ENCODE measurements at regions not wholly inside any gene's neighbourhood (a gene's known extent, or its start where the extent isn't known, plus 50 kb on each side); places are given as distances from the start of the nearest gene placed in this dataset.
"Not testable (repeated sequence)": the region's sequence is repeated elsewhere in the genome, so short reads cannot be mapped to it uniquely, and the experiment has no call there.

DNA sequence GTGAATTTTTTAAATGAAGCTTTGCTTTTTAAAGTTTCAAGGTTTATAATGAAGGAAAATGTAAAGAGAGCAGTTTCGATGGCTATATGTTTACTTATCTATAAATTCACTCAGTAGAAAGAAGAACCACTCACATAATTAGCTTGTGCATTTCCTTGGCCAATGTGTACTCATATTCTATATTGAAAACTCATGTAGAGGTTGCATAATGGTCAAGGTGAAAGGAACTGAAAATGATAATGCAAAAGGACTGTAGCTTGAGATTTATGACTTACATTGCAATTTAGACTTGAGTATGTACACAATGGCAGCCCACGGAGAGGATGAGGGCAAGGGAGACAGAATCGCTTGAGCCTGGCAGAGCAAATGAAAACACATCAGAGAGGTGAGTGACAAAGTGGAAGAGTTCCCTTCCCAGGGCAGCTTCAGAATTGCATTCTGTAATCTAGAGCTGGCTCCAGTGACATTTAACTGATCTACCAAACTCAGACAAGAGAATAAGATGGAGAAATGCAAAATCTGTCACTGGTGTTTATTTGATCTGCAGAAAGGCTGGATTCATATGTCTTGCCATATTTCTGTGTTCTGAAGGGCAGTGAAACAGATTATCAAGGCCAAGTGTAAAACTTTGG lies 191.8 kb downstream of the TMEM200A start:
- DNase-seq, result no peak

DNA sequence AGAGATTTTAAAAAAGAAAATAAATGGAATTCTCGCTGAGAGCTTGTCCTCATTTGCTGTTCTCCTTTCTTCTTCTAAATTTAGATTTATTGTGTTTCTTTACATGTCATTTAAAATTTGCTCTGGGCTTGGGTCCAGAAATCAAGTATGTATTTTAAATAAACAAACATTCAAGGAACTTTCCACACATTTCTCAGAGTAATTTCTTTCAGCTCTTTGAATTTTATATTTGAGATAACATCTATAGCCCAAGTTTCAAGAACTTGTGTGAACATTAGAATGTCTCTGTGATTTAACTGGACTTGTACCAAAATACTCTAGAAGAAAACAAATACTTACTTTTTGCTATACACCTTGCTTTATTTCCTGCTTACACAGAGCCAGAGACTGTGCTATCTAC lies 192.3 kb downstream of the TMEM200A start:
- no peak for DNase-seq

DNA sequence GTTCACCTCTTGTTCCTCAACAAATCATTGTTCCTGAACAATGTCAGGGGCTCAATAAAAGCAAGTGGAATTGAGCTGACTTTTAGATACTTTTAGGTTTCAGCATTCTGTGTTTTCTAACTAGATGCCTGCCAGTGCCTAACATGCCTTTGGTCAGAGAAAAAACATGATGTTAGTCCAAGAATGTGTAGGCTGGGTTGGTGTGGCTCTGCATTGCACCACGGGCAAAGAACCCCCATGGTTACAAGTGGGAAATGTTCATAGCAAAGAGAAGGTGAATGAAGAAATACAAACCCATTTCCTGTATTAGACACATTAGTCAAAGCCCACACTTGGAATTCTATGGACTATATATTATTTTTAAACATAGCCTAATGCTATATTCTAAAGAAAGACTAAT lies 193.3 kb downstream of the TMEM200A start:
- DNase-seq, result no peak

DNA sequence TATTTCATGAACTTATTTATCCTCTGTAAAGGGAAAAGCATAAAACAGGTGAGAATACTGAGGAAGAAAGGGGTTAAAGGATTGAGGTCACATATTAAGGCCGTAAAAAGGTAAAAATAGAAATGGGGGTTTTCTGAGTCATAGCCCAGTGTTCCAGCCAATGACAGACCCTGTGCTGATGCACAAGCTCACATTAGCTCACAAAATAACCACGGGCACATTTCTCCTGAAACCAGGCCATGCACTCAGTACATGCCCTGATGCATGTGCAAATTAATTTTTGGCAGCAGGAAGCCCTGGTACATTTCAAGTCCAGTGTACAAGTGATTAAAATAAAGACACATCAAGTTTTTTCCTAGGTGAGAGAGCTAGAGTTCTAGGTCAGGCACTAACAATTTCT lies 194.4 kb downstream of the TMEM200A start:
- no peak for DNase-seq

DNA sequence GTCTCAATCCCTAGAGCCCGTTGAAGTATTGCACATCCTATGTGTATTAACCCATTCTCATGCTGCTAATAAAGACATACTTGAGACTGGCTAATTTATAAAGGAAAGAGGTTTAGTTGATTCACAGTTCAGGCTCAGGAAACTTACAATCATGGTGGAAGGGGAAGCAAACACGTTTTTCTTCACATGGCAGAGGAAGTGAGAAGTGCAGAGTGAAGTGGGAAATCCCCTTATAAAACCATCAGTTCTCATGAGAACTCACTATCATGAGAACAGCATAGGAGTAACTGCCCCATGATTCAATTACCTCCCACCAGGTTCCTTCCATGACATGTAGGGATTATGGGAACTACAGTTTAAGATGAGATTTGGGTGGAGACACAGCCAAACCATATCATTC lies 195.3 kb downstream of the TMEM200A start:
- DNase-seq, result not testable (repeated sequence)

DNA sequence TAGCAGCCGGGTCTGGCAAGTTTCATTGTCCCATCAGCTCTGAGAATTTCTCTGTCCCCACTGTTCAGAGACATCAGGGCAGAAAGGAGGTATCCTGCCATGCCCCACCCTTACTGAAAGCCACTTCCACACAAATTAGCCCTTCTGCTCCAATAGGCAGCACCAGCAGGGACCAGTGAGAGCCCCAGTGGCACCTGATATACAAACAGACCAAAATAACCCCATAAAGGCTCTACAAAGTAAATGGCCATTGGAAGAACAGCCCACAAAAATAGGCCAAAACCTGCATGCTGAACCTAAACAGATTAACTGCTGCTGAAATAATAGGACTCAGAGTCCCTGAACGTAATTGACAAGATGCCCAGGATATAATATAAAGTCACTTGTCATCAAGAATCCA lies 199.9 kb downstream of the TMEM200A start:
- no peak for DNase-seq

DNA sequence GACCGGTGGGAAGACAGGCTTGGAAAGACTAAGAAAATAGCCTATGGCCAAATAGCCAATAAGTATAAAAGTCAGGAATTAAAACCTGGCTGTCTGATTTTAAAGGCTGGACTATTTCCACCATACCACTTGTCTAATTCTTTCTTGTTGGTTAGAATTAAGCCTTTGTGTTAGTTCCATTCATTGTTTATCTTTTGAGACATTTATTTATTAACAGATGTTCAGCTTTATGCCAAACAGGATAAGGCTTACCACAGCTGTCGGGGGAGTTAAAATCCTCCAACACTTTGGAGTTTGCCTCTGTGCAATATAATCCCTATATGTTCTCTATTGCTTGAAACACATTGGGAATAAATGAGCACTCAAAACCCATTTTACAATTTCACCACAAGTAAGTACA lies 208.3 kb downstream of the TMEM200A start:
- no peak for DNase-seq

DNA sequence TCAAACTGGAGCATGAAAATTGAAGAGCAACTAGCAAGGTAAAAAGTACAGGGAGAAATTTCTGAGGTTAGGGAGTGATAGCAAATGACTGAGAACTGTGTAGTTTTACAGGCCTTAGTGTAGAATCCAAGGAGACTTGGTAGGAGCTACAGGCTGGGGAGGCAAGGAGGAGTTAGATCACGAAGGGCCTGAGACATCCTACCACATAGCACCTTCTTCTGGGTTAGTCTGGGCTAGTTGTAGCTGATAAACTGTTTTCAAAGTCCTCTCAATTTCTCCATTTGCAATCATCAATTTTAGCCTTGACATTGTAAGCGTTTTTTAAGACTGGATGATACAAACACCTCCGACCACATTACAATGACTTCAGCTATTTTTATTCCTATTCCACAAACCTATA lies 209.7 kb downstream of the TMEM200A start:
- DNase-seq, result no peak

DNA sequence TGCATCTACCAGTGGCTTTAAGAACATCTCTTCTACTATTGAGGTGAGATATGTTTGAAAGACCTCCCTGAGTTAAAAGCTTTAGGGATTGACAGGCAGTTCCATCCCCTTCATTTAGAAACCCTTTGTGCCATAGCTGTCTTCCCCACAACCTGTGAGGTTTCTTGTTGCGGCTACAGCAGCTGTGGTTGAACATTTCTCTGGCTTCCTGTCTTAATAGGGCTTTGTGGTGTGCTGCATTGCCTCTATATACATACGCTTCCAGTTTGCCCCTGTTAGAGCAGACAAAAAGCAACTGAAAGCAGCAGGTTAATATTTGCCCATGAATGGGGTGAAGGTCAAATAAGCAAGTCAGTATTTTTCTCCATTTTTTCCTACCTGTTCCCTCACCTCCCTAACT lies 210.2 kb downstream of the TMEM200A start:
- DNase-seq, result no peak

DNA sequence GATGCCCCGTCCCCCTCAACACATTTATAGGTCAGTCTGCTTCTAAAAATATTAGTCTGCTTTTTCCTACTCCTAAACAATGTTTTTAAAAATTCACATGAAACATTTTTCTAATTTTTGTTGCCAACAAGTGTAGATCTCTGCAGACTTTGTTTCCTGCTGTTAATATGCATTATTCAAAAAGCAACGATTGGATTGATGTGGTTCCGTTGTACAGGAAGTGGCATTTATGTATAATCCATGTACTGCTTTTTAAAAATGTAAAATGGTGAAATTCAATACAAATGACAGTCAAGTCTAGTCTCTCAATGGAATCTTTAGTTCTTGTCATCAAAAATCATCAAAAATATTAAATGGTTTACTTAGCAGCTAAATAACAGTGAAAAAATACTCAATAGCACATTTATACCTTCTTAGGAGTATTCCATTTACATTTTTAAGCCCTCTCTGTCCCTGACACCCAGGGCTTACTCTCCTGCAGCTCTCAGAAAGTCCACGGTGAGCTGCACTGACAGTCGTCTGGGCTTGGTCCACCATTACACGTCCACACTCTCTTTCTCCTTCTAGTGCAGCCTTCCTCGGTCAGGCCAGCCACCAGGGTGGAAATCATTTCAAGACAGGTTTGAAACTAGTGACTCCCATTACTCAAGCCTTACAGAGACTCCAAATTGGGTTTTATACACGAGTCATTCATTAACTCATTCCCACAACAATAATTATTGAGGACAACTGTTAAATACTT lies 211.5 kb downstream of the TMEM200A start:
- DNase-seq, result no peak

DNA sequence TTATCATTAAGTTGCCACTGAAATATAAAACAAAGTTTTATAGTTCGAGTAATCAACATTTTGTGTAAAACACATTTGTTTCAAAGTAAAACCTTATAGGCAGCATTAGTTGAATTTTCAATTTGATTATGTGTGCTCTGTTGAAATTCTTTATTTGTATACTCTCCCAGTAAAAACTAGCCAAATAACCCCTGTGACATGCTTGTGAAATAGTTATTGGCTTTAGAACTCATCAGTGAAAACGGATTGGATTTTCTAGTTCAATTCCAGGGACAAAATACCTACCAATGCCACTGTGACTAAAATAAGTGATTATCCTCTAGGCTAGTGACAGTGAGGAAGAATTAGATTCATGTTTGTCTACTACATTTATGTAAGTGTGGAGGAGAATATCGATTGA lies 212.9 kb downstream of the TMEM200A start:
- no peak for DNase-seq

DNA sequence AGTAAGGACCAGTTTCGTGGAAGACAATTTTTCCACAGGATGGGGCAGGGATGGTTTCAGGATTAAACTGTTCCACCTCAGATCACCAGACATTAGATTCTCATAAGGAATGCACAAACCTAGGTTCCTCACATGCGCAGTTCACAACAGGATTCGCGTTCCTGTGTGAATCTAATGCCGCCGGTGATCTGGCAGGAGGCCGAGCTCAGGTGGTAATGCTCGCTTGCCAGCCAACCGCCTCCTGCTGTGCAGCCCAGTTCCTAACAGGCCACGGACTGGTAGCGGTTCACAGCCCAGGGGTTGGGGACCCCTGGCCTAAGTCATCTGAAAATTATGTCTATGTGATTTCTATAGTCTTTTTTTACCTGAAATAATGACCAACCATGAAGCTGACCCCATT lies 217.5 kb downstream of the TMEM200A start:
- DNase-seq, result no peak

DNA sequence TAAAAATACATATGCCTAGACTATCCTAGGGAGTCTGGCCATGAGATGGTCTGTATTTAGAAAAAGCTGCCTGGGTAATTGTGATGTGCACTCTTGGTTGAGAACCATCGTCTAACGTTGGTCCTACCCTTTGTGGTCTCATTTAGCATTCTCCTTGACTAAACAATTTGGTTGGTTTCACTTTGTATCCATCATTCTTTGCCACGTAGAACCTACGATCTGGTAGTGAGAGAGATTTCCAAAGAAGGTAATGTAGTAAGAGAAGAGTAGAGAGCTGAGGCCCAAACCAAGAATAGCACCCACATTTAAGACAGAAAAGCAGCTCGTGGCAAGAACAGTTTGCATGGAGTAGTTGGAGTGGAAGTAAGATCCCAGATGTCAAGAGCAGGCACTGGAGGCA lies 219.8 kb downstream of the TMEM200A start:
- no peak for DNase-seq

DNA sequence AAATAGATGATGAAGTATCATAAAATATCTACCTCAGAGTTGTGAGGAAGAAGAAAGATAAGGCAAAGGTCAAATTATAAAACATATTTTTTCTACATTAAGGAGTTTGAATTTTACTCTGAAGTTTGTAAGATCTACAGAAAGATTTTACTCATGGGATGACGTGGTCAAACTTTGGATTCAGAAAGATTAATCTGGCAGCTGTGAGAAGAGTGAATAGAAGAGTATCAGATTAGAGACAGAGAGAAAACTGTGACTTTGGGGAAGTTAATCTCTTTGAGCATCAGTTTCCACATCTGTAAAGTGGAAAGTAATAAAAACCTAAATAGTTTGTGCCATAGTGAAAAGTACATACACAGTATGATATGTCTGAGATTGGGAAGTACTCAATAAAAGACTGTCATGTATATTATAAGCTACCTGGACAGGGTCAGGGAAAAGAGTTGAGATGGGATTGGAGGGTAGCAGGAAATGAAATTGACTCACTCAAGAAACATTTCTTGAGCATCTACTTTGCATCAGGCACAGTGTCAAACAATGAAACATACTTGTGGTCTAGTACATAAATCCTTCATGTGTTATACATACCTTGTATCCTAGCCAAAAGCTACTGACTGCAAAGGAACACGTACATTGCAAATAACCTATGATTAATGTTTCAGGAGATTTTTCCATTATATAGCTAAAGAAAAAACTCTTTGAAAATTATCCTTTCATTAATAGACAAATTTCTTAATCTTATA lies 222.1 kb downstream of the TMEM200A start:
- no peak for DNase-seq

DNA sequence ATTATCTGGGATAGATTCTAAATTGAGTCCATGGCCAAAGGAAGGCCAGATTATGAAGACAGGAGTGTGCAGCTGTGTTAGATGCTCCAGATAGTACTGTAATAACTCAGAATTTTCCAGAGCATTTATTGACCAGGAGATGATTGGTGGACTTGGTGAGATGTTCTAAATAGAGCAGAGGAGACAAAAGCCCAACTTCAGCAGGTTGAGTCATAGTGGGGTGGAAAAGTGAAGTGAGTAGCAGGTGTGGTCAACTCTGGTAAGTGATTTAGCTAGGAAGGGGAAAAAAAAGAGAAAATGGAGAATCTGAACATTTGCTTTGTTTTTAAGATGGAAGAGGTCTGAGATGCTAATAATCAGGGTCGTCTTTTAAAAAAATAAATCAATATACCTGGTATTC lies 227.4 kb downstream of the TMEM200A start:
- DNase-seq, result no peak

DNA sequence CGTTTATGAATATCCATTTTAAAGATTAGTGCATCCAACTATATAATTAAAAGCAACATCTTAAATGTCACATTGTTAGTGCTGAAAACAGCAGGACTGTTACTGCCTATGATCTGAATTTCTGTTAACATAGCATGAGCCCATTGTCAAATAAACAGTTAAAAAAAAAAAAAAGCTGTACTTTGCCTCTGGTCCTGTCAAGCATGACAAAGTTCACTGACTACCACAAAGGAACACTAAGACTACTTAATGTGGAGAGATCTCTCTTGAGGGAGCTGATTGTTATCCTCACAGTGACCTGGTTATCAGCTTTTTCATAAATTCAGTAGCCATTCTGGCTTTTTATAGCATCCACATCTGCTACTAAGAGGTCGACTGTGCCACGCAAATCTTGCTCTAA lies 228.1 kb downstream of the TMEM200A start:
- no peak for DNase-seq

DNA sequence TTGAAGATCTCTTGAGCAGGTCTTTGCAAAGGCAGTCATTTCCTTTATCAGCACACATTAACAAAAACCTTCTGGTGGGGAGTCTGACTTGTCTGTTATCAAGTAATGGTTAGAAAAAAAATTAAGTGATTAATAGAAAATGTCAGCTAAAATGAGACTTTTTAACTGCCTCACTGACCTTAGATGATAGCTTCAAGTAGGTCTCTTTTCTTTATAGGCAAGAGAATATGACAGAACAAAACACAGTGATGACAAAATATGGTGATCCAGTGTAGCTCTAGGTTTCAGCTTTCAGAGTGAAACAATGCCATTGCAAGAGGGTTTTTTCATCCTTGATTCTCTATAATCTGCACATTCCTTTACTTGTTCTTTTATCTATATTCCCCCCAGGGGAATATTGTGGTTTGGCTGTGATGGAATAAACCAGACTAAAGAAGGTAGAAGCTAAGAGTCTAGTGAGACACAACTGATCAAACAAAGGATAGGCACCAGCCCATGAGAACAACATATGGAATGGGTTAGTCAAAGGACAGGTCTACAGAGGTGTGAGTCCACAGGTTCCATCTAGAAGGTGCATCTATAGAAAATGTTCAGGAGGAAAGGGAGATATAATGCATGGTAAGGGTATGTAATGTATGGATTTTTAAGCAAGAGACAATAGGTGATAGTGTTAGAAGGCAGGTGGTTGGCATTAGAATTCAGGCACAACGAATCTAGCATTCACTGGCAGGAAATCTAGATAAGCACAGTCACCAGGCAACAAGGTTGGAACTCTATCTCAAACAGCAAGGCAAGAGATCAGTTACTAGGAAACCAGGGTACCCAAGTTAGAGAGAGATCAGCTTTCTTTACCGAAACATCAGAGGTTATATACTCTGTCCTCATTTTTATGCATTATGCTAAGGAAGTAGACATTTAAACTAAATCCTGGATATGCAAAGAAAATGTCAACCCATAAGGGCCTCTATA lies 228.9 kb upstream of the SMLR1 start:
- no peak for DNase-seq

DNA sequence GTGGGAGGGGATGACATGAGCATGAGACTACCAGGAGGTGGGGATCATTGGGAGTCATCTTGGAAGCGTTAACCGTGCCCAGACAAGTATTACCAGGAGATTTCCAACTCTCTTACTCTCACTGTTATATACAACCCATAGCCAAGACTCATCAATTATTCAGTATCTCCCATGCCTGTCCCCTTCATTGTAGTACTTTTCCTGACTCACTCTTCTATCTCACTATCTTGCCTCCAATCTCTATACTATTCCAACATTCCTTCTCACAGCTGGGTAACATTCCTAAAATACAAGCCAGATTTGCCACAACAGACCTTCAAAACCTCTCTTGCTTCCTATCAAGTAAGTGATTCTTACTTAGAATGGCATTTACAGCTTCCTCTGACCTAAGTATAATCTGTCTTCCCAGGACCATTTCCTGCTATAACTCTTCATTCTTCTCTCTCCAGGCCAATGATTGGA lies 226.3 kb upstream of the SMLR1 start:
- DNase-seq, result no peak

DNA sequence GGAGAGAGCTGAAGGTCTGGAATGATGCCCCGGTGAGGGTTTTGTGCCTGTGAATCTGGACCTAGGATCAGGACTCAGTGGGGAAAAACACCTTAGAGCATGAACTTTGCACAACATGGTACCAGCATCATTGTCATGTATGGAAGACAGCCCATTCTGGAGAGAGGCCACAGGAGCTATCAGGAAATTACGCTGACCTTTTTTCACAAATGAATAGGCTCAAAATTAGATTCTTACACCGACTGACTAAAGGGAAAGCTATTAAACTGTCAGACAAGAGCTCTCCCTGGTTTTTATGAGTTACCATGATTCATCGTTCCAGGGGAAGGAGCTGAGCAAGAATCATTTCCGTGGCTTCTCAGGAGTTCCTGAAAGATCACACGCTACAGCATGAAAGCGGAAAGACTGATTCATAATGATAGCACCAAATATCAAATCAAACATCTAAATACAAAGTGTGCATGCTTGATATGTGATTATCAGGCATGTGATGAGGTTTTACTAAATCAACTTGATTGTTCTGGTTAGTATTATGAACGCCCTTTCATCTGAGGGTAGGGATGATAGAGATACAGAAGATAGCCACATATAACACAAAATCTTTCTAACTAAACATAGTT lies 224.9 kb upstream of the SMLR1 start:
- no peak for DNase-seq

DNA sequence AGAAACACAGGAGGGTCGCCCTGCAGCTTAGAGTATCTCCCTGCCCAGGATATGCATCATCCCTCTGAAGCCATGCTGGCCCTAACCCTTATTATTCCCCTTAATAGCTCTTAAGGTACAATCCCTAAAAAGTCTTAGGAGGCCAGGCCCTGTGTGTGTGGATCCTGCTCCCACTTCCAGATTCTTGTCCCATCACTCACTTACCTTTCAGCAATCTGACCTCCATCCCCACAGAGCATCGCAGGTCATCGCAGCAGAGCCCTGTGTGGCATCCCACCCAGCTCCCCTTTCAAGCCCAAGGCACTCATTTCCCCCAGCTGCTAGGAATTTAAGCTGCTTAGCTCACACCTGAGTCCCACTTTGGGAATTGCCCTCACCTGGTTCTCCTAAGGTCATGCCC lies 223.8 kb upstream of the SMLR1 start:
- no peak for DNase-seq

DNA sequence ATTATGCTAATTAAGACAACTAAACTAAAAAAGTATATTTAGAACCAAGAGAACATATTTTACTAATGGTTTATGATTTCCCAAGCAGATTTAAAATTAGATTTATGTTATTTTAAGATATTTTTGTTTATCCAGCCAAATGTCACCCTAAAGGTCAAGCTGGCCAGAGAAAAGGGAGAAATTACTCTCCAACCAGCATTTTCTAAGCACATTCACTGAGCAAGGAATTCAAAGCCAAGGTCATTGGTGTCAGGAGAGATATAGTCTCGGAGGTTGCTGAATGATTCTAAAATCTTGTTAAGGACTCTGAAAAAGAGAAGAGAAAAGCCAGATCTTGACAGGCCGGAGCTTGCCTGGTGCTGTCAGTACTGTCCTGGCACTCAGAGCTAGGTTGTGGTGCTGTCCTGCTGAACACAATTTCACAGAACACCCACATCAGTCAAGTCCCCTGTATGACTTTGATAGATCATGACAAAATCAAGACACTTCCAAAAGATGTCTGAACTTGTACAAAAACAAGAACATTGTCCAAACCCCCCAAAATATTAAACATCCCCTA lies 222.3 kb upstream of the SMLR1 start:
- DNase-seq, result no peak

DNA sequence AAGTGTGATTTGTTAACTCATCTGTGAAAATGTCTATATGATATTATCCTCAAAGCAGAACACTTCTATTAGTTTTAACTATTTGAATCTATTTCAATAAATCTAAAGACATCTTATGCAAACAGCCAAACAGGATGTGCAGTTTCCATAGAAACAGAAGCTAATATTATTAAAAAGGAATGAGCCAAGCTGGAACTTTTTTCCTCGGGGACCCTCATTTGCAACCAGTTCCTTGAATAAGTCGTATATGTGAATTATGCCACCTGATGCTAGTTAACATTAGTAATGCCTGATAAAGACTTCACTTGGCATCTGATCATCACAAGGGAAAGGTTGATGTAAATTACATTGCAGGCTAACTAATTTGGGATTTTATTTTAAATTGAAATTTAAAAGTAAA lies 216.9 kb upstream of the SMLR1 start:
- no peak for DNase-seq
